Sigmoid colon (tissue), 6 donors: ENCODE measurements at regions not wholly inside any gene's neighbourhood (a gene's known extent, or its start where the extent isn't known, plus 50 kb on each side); places are given as distances from the start of the nearest gene placed in this dataset.

Experiments
- DNase-seq: peaks from one replicate; pipeline ENCODE4 v3.0.0-alpha.2; 2019
- H3K27ac ChIP-seq, 4 donors: fragments of 200-600 bp; sonication (generic); one replicate each; pipeline ENCODE4 v1.5.1; 2016 to 2019; ENCODE audit warnings: mild to moderate bottlenecking in 1 of 4
- H3K27me3 ChIP-seq, 3 donors: fragments of 200-600 bp; sonication (generic); one replicate each; pipeline ENCODE4 v1.5.1; 2019; ENCODE audit warnings: mild to moderate bottlenecking in 1 of 3
- H3K36me3 ChIP-seq, 4 donors: fragments of 200-600 bp; sonication (generic); one replicate each; pipeline ENCODE4 v1.5.1; 2016 to 2019
- H3K4me1 ChIP-seq, 4 donors: fragments of 200-600 bp; sonication (generic); one replicate each; pipeline ENCODE4 v1.5.1; 2017 to 2019
- H3K4me3 ChIP-seq, 4 donors: fragments of 200-600 bp; sonication (generic); one replicate each; pipeline ENCODE4 v1.5.1; 2017 to 2019; ENCODE audit warnings: mild to moderate bottlenecking in 2 of 4, moderate library complexity in 1 of 4
- H3K9me3 ChIP-seq, 4 donors: fragments of 200-600 bp in 3 of 4; sonication (generic) in 3 of 4; one replicate each; pipeline versions ENCODE4 v1.5.1 to v1.6.1; 2013 to 2019
- EP300 ChIP-seq, 4 donors: sonication (generic); formaldehyde crosslinking; IDR thresholded peaks; one replicate each; pipeline ENCODE4 v1.6.1; 2017; ENCODE audit warnings: antibody characterized with exemption in 4 of 4
- POLR2A ChIP-seq, 2 donors: fragments of 450-650 bp; IDR thresholded peaks; one replicate each; pipeline ENCODE4 v1.6.1; 2016; ENCODE audit warnings: antibody characterized with exemption in 2 of 2, mild to moderate bottlenecking in 2 of 2, moderate library complexity in 2 of 2
- POLR2AphosphoS5 ChIP-seq, 4 donors: sonication (generic); formaldehyde crosslinking; IDR thresholded peaks; one replicate each; pipeline ENCODE4 v1.6.1; 2017; ENCODE audit warnings: antibody characterized with exemption in 4 of 4
- WGBS, 2 donors: extraction: QIAGEN DNeasy Blood & Tissue Kit; methylation state at CpG; one replicate each; pipeline ENCODE4 v1.1.7; 2013; 5-methylcytosine and 5-hydroxymethylcytosine counted together
- intact Hi-C: fragments of 100-400 bp; cut with DNase I; formaldehyde crosslinking; loops from one replicate; pipeline ENCODE4 v1.15.1; 2023
- TF ChIP-seq, protein P1 (sequence below), 4 experiments: fragments of 450-650 bp in 3 of 4; fragments of 200-600 bp in 1 of 4; IDR thresholded peaks; one replicate each; pipeline ENCODE4 v1.5.1; 2016 to 2019; ENCODE audit warnings: antibody characterized with exemption in 4 of 4, mild to moderate bottlenecking in 3 of 4, moderate library complexity in 2 of 4
- donor health status: healthy with polysubstance abuse.
- donor health status: healthy.

DNA sequence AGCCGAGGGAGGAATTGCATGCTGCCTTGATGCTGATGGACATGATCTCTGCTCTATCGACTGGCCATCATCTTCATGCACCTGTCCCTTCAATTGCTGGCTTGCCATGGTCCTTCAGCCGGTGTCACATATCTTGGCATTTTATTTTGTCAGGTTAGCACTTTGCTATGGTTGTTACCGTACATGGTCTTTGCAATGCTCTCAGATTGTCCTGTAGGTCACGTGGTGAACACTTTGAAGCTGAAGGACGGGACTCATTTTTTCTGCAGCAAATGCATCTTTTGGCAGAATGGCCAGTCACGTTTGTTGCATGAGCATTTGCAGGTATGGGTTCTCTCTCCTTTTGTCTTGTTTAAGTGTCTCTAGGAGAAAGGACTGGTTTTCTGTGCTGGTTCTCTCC is 326.8 kb upstream of the SHH start:
- no peaks in the 10 kb centered on the region for H3K36me3 ChIP-seq
- no peaks in the 10 kb centered on the region for H3K9me3 ChIP-seq
- WGBS, 2 donors, result 92% methylated on average over 7 of the region's 7 CpGs
- H3K4me1 ChIP-seq, result no peaks in the 10 kb centered on the region
- TF ChIP-seq POLR2A (IDR thresholded peaks at IDR 0.05) (no peak), EP300 (IDR thresholded peaks at IDR 0.05) (no peak), POLR2AphosphoS5 (IDR thresholded peaks at IDR 0.05) (no peak)
- TF ChIP-seq, protein P1, sequence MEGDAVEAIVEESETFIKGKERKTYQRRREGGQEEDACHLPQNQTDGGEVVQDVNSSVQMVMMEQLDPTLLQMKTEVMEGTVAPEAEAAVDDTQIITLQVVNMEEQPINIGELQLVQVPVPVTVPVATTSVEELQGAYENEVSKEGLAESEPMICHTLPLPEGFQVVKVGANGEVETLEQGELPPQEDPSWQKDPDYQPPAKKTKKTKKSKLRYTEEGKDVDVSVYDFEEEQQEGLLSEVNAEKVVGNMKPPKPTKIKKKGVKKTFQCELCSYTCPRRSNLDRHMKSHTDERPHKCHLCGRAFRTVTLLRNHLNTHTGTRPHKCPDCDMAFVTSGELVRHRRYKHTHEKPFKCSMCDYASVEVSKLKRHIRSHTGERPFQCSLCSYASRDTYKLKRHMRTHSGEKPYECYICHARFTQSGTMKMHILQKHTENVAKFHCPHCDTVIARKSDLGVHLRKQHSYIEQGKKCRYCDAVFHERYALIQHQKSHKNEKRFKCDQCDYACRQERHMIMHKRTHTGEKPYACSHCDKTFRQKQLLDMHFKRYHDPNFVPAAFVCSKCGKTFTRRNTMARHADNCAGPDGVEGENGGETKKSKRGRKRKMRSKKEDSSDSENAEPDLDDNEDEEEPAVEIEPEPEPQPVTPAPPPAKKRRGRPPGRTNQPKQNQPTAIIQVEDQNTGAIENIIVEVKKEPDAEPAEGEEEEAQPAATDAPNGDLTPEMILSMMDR (IDR thresholded peaks at IDR 0.05), result no peak
- no peak overlapping the region for H3K4me3 ChIP-seq
- peaks cover 0 to 6% (median 0%) of the 10 kb centered on the region in 3 donors for H3K27me3 ChIP-seq
- intact Hi-C loops, result no loop called here
- DNase-seq, result no peak
- H3K27ac ChIP-seq, result no peak overlapping the region

DNA sequence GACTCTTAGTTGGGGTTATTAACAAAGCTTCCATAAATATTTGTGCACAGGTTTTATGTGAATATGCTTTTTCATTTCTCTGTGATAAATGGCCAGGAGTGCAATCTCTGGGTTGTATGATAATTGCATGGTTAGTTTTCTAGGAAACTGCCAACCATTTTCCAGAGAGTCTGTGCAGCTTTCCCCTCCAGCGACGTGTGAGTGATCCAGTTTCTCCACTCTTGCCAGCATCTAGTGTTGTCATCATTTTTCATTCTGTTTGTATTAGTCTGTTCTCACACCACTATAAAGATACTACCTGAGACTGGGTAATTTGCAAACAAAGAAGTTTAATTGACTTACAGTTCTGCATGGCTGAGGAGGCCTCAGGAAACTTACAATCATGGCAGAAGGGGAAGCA is 319.6 kb upstream of the SHH start:
- H3K4me1 ChIP-seq, result no peaks in the 10 kb centered on the region
- H3K36me3 ChIP-seq, result no peaks in the 10 kb centered on the region
- intact Hi-C loops, result no loop called here
- 94 to 98% methylated on average over 2 of the region's 2 CpGs for whole genome bisulfite sequencing, 2 donors
- no peaks in the 10 kb centered on the region for H3K27me3 ChIP-seq
- TF ChIP-seq, protein P1 (IDR thresholded peaks at IDR 0.05), result no peak
- TF ChIP-seq EP300 (IDR thresholded peaks at IDR 0.05) (no peak), POLR2A (IDR thresholded peaks at IDR 0.05) (no peak), POLR2AphosphoS5 (IDR thresholded peaks at IDR 0.05) (no peak)
- H3K4me3 ChIP-seq, result no peak overlapping the region
- no peaks in the 10 kb centered on the region for H3K9me3 ChIP-seq
- H3K27ac ChIP-seq, result no peak overlapping the region
- DNase-seq, result no peak

DNA sequence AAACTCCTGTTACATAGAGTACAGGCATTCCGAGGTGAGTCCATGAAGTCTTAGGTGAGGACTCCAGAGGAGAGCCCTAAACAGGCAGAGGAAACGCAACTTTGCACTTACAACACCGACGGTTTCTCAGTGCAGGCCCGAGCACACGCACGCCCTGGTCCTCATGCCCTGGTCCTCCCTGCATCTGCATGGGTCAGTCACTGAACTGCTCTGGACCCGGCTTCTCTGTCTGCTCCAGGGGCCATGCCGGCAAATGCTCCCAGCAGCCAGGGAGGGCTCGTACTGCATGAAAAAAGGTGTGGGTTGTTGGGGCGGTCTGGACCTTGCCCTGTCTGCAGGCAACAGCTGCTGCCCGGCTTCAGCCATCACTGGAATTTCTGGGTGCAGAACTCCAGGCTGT is 317.3 kb upstream of the SHH start:
- no peak overlapping the region for H3K4me3 ChIP-seq
- TF ChIP-seq, protein P1 (IDR thresholded peaks at IDR 0.05), result no peak
- no peak for TF ChIP-seq POLR2A (IDR thresholded peaks at IDR 0.05)
- TF ChIP-seq EP300 (IDR thresholded peaks at IDR 0.05), result no peak
- no peak for TF ChIP-seq POLR2AphosphoS5 (IDR thresholded peaks at IDR 0.05)
- H3K4me1 ChIP-seq, result no peaks in the 10 kb centered on the region
- WGBS, 2 donors, result 56 to 73% methylated on average over 12 of the region's 12 CpGs
- H3K36me3 ChIP-seq, result no peaks in the 10 kb centered on the region
- intact Hi-C loops, result no loop called here
- DNase-seq, result no peak
- no peak overlapping the region for H3K27ac ChIP-seq
- H3K27me3 ChIP-seq, result no peaks in the 10 kb centered on the region
- no peaks in the 10 kb centered on the region for H3K9me3 ChIP-seq

DNA sequence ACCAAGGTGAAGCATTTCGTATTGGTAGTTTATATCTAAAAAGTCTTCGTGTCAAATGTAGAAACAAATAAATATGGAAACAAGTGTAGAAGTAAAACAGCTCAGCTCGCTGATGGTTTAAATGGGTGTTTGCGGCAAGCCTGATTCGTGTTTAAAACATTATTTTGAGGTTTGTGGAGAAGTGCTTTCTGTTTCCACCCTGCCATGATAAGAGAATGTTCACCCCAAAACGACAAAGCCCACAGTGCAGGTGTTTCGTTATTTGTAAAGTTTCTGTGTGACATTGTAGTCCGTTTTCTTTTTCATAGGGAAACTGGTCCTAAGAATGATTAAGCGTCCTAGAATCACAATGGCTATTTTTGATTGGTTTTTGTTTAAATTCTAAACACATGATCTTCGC is 316.2 kb upstream of the SHH start:
- no peak overlapping the region for H3K4me3 ChIP-seq
- no peak for DNase-seq
- no peaks in the 10 kb centered on the region for H3K4me1 ChIP-seq
- H3K27ac ChIP-seq, result no peak overlapping the region
- WGBS, 2 donors, result 90 to 92% methylated on average over 10 of the region's 10 CpGs
- no peaks in the 10 kb centered on the region for H3K9me3 ChIP-seq
- intact Hi-C loops, result no loop called here
- TF ChIP-seq EP300 (IDR thresholded peaks at IDR 0.05), result no peak
- TF ChIP-seq, protein P1 (IDR thresholded peaks at IDR 0.05), result no peak
- no peak for TF ChIP-seq POLR2AphosphoS5 (IDR thresholded peaks at IDR 0.05)
- TF ChIP-seq POLR2A (IDR thresholded peaks at IDR 0.05), result no peak
- no peaks in the 10 kb centered on the region for H3K36me3 ChIP-seq
- H3K27me3 ChIP-seq, result no peaks in the 10 kb centered on the region
